Neural cell (in vitro differentiated cells): ENCODE measurements at regions not wholly inside any gene's neighbourhood (a gene's known extent, or its start where the extent isn't known, plus 50 kb on each side); places are given as distances from the start of the nearest gene placed in this dataset.

Experiments used
- EP300 ChIP-seq: fragments of 450-650 bp; conservative IDR thresholded peaks from 2 replicates; pipeline ENCODE4 v1.6.1; 2014; ENCODE audit warnings: antibody characterized with exemption, mild to moderate bottlenecking, moderate library complexity; ENCODE audit not compliant: poor library complexity, severe bottlenecking
- POLR2AphosphoS5 ChIP-seq: IDR thresholded peaks from 2 replicates; pipeline ENCODE4 v1.6.1; 2012
- RAD21 ChIP-seq: fragments of 450-650 bp; conservative IDR thresholded peaks from 2 replicates; pipeline ENCODE4 v1.6.1; 2014; ENCODE audit warnings: antibody characterized with exemption, mild to moderate bottlenecking, moderate library complexity
- SMC3 ChIP-seq: fragments of 450-650 bp; conservative IDR thresholded peaks from 2 replicates; pipeline ENCODE4 v1.6.1; 2014; ENCODE audit warnings: antibody characterized with exemption, mild to moderate bottlenecking, moderate library complexity; ENCODE audit not compliant: poor library complexity
- TAF1 ChIP-seq: IDR thresholded peaks from 2 replicates; pipeline ENCODE4 v1.6.1; 2012; ENCODE audit warnings: low read depth
- TF ChIP-seq, protein P1 (sequence below): fragments of 450-650 bp; IDR thresholded peaks from 2 replicates; pipeline ENCODE4 v1.5.1; 2014; ENCODE audit warnings: antibody characterized with exemption, mild to moderate bottlenecking, moderate library complexity; ENCODE audit not compliant: poor library complexity, severe bottlenecking

DNA sequence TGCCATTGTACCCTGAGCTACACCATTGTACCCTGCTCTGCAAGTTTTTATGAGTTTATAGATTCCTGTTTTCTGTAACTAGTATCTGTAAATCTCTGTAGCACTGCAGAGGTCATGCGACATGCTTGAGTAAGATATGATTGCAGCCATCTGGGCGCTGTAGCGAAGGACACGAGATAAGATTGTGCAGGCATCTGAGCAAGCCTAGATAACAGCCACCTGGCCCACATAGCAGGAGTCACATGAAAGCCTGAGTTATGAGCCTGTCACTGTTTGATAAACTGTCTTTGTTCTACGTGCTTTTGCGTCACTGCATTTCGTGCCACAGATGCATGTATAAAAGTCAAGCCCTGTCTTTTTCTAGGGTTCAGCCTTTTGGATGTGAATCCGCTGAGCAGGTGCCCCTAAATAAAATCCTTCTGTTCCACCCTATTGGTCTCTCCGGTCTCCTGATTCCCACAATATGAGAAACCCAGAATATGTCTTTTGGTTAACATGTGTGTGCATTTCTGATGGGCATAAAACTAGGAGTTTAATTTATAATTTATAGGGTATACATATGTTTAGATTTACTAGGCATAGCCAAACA, 327.6 kb upstream of the MAOA start:
- TF ChIP-seq TAF1 (no peak), POLR2AphosphoS5 (no peak), EP300 (no peak), RAD21 (no peak), SMC3 (no peak)
- TF ChIP-seq, protein P1, sequence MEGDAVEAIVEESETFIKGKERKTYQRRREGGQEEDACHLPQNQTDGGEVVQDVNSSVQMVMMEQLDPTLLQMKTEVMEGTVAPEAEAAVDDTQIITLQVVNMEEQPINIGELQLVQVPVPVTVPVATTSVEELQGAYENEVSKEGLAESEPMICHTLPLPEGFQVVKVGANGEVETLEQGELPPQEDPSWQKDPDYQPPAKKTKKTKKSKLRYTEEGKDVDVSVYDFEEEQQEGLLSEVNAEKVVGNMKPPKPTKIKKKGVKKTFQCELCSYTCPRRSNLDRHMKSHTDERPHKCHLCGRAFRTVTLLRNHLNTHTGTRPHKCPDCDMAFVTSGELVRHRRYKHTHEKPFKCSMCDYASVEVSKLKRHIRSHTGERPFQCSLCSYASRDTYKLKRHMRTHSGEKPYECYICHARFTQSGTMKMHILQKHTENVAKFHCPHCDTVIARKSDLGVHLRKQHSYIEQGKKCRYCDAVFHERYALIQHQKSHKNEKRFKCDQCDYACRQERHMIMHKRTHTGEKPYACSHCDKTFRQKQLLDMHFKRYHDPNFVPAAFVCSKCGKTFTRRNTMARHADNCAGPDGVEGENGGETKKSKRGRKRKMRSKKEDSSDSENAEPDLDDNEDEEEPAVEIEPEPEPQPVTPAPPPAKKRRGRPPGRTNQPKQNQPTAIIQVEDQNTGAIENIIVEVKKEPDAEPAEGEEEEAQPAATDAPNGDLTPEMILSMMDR = no peak
